ENCODE measurements at regions not wholly inside any gene's neighbourhood (a gene's known extent, or its start where the extent isn't known, plus 50 kb on each side); places are given as distances from the start of the nearest gene placed in this dataset.

DNA sequence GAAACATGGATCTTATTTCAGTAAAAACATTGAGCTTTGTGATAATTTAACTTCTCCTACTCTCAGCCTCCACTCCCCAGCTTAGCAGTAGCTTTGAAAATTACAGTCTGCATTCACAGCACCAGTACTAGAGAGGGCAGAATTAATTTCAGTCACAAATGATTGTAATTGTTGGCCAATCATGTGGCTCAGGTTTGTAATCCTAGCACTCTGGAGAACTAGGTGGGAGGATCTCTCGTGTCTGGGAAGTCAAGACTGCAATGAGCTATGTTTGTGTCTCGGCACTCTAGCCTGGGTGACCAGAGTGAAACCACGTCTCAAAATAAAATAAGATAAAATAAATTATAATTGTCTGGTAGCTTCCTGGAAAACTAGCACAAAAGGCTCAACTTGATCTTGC is 620.9 kb downstream of the TNS3 start (continued):
- TF ChIP-seq, protein P1, sequence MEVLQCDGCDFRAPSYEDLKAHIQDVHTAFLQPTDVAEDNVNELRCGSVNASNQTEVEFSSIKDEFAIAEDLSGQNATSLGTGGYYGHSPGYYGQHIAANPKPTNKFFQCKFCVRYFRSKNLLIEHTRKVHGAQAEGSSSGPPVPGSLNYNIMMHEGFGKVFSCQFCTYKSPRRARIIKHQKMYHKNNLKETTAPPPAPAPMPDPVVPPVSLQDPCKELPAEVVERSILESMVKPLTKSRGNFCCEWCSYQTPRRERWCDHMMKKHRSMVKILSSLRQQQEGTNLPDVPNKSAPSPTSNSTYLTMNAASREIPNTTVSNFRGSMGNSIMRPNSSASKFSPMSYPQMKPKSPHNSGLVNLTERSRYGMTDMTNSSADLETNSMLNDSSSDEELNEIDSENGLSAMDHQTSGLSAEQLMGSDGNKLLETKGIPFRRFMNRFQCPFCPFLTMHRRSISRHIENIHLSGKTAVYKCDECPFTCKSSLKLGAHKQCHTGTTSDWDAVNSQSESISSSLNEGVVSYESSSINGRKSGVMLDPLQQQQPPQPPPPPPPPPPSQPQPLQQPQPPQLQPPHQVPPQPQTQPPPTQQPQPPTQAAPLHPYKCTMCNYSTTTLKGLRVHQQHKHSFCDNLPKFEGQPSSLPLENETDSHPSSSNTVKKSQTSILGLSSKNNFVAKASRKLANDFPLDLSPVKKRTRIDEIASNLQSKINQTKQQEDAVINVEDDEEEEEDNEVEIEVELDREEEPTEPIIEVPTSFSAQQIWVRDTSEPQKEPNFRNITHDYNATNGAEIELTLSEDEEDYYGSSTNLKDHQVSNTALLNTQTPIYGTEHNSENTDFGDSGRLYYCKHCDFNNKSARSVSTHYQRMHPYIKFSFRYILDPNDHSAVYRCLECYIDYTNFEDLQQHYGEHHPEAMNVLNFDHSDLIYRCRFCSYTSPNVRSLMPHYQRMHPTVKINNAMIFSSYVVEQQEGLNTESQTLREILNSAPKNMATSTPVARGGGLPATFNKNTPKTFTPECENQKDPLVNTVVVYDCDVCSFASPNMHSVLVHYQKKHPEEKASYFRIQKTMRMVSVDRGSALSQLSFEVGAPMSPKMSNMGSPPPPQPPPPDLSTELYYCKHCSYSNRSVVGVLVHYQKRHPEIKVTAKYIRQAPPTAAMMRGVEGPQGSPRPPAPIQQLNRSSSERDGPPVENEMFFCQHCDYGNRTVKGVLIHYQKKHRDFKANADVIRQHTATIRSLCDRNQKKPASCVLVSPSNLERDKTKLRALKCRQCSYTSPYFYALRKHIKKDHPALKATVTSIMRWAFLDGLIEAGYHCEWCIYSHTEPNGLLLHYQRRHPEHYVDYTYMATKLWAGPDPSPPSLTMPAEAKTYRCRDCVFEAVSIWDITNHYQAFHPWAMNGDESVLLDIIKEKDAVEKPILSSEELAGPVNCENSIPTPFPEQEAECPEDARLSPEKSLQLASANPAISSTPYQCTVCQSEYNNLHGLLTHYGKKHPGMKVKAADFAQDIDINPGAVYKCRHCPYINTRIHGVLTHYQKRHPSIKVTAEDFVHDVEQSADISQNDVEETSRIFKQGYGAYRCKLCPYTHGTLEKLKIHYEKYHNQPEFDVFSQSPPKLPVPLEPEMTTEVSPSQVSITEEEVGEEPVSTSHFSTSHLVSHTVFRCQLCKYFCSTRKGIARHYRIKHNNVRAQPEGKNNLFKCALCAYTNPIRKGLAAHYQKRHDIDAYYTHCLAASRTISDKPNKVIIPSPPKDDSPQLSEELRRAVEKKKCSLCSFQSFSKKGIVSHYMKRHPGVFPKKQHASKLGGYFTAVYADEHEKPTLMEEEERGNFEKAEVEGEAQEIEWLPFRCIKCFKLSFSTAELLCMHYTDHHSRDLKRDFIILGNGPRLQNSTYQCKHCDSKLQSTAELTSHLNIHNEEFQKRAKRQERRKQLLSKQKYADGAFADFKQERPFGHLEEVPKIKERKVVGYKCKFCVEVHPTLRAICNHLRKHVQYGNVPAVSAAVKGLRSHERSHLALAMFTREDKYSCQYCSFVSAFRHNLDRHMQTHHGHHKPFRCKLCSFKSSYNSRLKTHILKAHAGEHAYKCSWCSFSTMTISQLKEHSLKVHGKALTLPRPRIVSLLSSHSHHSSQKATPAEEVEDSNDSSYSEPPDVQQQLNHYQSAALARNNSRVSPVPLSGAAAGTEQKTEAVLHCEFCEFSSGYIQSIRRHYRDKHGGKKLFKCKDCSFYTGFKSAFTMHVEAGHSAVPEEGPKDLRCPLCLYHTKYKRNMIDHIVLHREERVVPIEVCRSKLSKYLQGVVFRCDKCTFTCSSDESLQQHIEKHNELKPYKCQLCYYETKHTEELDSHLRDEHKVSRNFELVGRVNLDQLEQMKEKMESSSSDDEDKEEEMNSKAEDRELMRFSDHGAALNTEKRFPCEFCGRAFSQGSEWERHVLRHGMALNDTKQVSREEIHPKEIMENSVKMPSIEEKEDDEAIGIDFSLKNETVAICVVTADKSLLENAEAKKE (CRISPR knock-in tag; IDR thresholded peaks at IDR 0.05), result no peak
- TF ChIP-seq JUNB (IDR thresholded peaks at IDR 0.05; ENCODE audit: unreplicated experiment) (no peak), EZH2phosphoT487 (IDR thresholded peaks at IDR 0.05; ENCODE audit: unreplicated experiment) (no peak), POLR2AphosphoS5 (IDR thresholded peaks at IDR 0.05; ENCODE audit: low read depth) (no peak), CREB1 (CRISPR knock-in tag; IDR thresholded peaks at IDR 0.05; ENCODE audit: low read depth) (no peak)

DNA sequence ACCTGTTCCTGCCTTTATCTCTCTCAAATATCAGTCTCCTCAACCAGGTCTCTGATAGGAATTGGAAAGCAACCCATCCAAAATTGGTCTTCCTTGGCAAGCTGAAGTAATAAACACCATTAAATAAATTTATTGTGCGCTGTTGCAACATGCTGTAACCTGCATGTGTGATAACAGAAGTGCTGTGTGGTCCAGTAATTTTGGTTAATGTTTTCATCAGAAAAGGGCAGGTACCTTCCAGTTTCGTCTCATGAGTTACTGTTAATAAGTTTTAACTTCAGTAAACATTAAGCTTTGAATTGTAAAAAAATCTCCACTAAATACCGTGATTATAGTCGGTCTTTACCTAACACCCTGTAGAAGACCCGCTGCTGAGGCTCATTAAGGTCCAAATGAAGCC is 624.7 kb downstream of the TNS3 start:
- no peak overlapping the region for H3K4me3 Mint-ChIP-seq
- no peaks in the 10 kb centered on the region; the same call in 2 of the 3 replicates for H3K36me3 Mint-ChIP-seq (ENCODE audit: low read depth)
- Histone ChIP-seq H2AFZ (no peak overlapping the region), H3K79me2 (replicated peaks; ENCODE audit: insufficient read depth) (no peaks in the 10 kb centered on the region), H3K4me1 (ENCODE audit: insufficient read depth) (no peaks in the 10 kb centered on the region), H4K20me1 (replicated peaks; ENCODE audit: insufficient read depth) (no peaks in the 10 kb centered on the region), H3K4me3 (no peak overlapping the region), H3K27me3 (ENCODE audit: insufficient read depth) (no peaks in the 10 kb centered on the region), H3K4me2 (no peak overlapping the region), H3K36me3 (ENCODE audit: insufficient read depth) (no peaks in the 10 kb centered on the region), H3F3A (replicated peaks; ENCODE audit: low read depth) (no peaks in the 10 kb centered on the region), H3K9me2 (ENCODE audit: insufficient read depth) (peaks cover 5% of the 10 kb centered on the region; the same call in 1 of the 2 replicates), H3K27ac (ENCODE audit: low read depth) (no peak overlapping the region)
- ATAC-seq (no peak), DNase-seq (ENCODE audit: low spot score) (no peak)
- no peak overlapping the region for H3K27ac Mint-ChIP-seq
- no peaks in the 10 kb centered on the region for H3K27me3 Mint-ChIP-seq (ENCODE audit: insufficient read depth, low read depth, poor library complexity)
- H3K9me3 Mint-ChIP-seq, result peaks cover 8% of the 10 kb centered on the region; the same call in 2 of the 3 replicates
- H3K4me1 Mint-ChIP-seq, result no peaks in the 10 kb centered on the region; the same call in 2 of the 3 replicates
- TF ChIP-seq, protein P2, sequence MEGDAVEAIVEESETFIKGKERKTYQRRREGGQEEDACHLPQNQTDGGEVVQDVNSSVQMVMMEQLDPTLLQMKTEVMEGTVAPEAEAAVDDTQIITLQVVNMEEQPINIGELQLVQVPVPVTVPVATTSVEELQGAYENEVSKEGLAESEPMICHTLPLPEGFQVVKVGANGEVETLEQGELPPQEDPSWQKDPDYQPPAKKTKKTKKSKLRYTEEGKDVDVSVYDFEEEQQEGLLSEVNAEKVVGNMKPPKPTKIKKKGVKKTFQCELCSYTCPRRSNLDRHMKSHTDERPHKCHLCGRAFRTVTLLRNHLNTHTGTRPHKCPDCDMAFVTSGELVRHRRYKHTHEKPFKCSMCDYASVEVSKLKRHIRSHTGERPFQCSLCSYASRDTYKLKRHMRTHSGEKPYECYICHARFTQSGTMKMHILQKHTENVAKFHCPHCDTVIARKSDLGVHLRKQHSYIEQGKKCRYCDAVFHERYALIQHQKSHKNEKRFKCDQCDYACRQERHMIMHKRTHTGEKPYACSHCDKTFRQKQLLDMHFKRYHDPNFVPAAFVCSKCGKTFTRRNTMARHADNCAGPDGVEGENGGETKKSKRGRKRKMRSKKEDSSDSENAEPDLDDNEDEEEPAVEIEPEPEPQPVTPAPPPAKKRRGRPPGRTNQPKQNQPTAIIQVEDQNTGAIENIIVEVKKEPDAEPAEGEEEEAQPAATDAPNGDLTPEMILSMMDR (conservative IDR thresholded peaks at IDR 0.05; ENCODE audit: low read depth in 2 of 2), result no peak
- TF ChIP-seq POLR2AphosphoS5 (IDR thresholded peaks at IDR 0.05; ENCODE audit: low read depth) (no peak), ZNF331 (CRISPR knock-in tag; IDR thresholded peaks at IDR 0.05; ENCODE audit: low read depth) (no peak), EZH2 (IDR thresholded peaks at IDR 0.05; ENCODE audit: low read depth, unreplicated experiment) (no peak), STAT1 (IDR thresholded peaks at IDR 0.05; ENCODE audit: unreplicated experiment) (no peak)
- TF ChIP-seq, protein P3, sequence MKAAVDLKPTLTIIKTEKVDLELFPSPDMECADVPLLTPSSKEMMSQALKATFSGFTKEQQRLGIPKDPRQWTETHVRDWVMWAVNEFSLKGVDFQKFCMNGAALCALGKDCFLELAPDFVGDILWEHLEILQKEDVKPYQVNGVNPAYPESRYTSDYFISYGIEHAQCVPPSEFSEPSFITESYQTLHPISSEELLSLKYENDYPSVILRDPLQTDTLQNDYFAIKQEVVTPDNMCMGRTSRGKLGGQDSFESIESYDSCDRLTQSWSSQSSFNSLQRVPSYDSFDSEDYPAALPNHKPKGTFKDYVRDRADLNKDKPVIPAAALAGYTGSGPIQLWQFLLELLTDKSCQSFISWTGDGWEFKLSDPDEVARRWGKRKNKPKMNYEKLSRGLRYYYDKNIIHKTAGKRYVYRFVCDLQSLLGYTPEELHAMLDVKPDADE (IDR thresholded peaks at IDR 0.05), result no peak
